ENCODE measurements at regions not wholly inside any gene's neighbourhood (a gene's known extent, or its start where the extent isn't known, plus 50 kb on each side); places are given as distances from the start of the nearest gene placed in this dataset.
A peak's percentile ranks its signal among the peaks of the same experiment; 100 is the strongest.

DNA sequence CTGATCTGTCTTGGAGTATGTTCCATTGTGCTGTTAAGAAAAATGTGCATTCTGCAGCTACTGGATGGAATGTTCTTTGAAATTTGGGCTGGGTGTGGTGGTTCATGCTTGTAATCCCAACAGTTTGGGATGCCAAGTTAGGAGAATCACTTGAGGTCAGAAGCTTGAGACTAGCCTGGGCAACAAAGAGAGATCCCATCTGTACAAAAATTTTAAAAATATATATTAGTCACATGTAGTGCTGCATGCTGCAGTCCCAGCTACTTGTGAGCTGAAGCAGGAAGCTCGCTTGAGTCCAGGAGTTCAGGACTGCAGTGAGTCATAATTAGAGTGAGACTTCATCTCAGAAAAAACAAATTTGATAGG is 62.8 kb upstream of the PLSCR4 start:
- no peak for DNase-seq
- TF ChIP-seq EP300 (IDR thresholded peaks at IDR 0.05) (no peak), POLR2AphosphoS5 (IDR thresholded peaks at IDR 0.05) (no peak), POLR2A (IDR thresholded peaks at IDR 0.05) (no peak)
- TF ChIP-seq, protein P1, sequence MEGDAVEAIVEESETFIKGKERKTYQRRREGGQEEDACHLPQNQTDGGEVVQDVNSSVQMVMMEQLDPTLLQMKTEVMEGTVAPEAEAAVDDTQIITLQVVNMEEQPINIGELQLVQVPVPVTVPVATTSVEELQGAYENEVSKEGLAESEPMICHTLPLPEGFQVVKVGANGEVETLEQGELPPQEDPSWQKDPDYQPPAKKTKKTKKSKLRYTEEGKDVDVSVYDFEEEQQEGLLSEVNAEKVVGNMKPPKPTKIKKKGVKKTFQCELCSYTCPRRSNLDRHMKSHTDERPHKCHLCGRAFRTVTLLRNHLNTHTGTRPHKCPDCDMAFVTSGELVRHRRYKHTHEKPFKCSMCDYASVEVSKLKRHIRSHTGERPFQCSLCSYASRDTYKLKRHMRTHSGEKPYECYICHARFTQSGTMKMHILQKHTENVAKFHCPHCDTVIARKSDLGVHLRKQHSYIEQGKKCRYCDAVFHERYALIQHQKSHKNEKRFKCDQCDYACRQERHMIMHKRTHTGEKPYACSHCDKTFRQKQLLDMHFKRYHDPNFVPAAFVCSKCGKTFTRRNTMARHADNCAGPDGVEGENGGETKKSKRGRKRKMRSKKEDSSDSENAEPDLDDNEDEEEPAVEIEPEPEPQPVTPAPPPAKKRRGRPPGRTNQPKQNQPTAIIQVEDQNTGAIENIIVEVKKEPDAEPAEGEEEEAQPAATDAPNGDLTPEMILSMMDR (IDR thresholded peaks at IDR 0.05), result no peak
- no peaks in the 10 kb centered on the region for H3K36me3 ChIP-seq
- no peaks in the 10 kb centered on the region for H3K27me3 ChIP-seq
- H3K9me3 ChIP-seq, result no peaks in the 10 kb centered on the region
- H3K4me1 ChIP-seq, result peaks cover 0 to under 1% (median 0%) of the 10 kb centered on the region in 4 donors
- intact Hi-C loops (cut with DNase I), result no loop called here
- H3K27ac ChIP-seq, result peak overlapping the region in 2 of 4 donors; percentile 15 to 32
- 62 to 73% methylated on average over 1 of the region's 1 CpG for WGBS, 2 donors
- no peak overlapping the region for H3K4me3 ChIP-seq

DNA sequence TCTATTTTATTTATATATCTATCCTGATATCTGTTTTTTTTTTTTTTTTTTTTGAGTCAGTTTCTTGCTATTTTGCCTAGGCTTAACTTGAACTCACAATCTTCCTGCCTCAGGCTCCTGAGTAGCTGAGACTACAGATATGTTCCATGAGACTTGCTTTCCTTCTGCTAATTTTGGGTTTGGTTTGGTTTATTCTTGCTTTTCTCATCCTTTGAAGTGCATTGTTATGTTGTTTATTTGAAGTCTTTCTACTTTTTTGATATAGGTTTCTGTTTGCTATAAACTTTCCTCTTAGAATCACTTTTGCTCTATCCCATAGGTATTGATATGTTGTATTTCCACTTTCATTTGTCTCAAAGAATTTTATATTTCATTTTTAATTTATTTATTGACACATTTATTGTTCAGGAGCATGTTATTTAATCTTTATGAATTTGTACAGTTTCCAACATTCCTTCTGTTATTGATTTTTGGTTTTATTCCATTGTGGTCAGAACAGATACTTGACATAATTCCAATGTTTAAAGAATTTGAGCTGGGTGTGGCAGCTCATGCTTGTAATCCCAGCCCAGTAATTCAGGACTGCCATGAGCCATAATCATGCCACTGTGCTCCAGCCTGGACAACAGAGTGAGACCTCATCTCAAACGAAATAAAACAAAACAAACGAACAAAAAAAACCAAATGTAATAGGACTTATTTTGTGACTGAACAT is 62.3 kb upstream of the PLSCR4 start:
- peak overlapping the region in 2 of 4 donors; percentile 15 to 32 for H3K27ac ChIP-seq
- intact Hi-C loops (cut with DNase I), result no loop called here
- TF ChIP-seq, protein P1 (IDR thresholded peaks at IDR 0.05), result no peak
- no peak for TF ChIP-seq EP300 (IDR thresholded peaks at IDR 0.05)
- no peak for TF ChIP-seq POLR2AphosphoS5 (IDR thresholded peaks at IDR 0.05)
- no peak for TF ChIP-seq POLR2A (IDR thresholded peaks at IDR 0.05)

DNA sequence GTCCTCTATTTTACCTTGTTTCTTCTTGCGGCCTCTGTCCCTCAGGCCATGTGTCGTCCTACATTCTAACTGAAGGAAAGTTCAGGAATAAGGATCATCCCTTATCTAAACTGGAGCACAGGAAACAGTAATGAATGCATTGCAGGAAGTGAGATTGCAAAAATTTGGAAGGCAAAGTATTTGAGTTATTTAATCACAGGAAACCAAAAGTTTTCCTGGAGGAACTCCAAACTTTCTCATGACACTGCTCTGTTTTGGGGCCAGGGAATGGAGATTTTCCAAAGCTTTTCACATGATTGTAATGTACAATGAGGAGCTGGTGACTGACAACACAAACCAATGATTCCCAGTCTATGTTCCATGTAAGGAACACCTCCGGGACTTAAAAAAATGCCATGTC is 57.8 kb upstream of the PLSCR4 start:
- Histone ChIP-seq H3K9me3 (no peaks in the 10 kb centered on the region), H3K4me1 (peaks cover 0 to 13% (median 6%) of the 10 kb centered on the region in 4 donors), H3K4me3 (no peak overlapping the region), H3K36me3 (no peaks in the 10 kb centered on the region), H3K27ac (peak overlapping the region in 3 of 4 donors; percentile 5 to 53 (median 11)), H3K27me3 (no peaks in the 10 kb centered on the region)
- WGBS, 2 donors, result 62 to 81% methylated on average over 3 of the region's 3 CpGs
- TF ChIP-seq, protein P1 (IDR thresholded peaks at IDR 0.05), result no peak
- TF ChIP-seq POLR2AphosphoS5 (IDR thresholded peaks at IDR 0.05), result peak in 3 of 4 donors; percentile 22 to 26 (median 26)
- no peak for DNase-seq
- intact Hi-C loops (cut with DNase I), result no loop called here

More for the DNA sequence above, 62.3 kb upstream of the PLSCR4 start:
- Histone ChIP-seq H3K4me3 (no peak overlapping the region), H3K27me3 (no peaks in the 10 kb centered on the region), H3K4me1 (peaks cover 0 to 5% (median 2%) of the 10 kb centered on the region in 4 donors), H3K9me3 (no peaks in the 10 kb centered on the region), H3K36me3 (no peaks in the 10 kb centered on the region)
- WGBS, 2 donors, result 14 to 64% methylated on average over 2 of the region's 2 CpGs
- no peak for DNase-seq

DNA sequence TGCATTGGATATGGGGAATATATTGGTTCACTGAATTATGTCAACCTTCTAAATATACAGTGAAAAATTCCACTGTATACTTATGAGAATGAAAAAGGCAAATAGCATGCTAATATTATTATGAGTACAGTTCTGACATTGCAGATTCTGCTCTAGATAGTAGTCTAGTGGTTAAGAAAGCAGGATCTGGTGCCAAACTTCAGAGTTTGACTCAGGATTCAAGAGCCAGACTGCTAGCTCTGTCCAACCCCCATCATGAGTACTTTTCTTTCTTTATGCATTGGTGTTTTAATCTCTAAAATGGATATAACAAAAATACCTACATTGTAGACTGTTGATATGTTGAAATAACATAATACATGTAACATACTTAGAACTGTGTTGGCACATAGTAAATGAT is 57.3 kb upstream of the PLSCR4 start:
- Histone ChIP-seq H3K4me3 (no peak overlapping the region), H3K27ac (peak overlapping the region in 3 of 4 donors; percentile 5 to 53 (median 11)), H3K4me1 (peaks cover 0 to 13% (median 6%) of the 10 kb centered on the region in 4 donors), H3K27me3 (no peaks in the 10 kb centered on the region), H3K36me3 (no peaks in the 10 kb centered on the region), H3K9me3 (no peaks in the 10 kb centered on the region)
- TF ChIP-seq POLR2AphosphoS5 (IDR thresholded peaks at IDR 0.05) (no peak), POLR2A (IDR thresholded peaks at IDR 0.05) (no peak), EP300 (IDR thresholded peaks at IDR 0.05) (no peak)
- TF ChIP-seq, protein P1 (IDR thresholded peaks at IDR 0.05), result no peak
- DNase-seq, result no peak
- intact Hi-C loops (cut with DNase I), result no loop called here

DNA sequence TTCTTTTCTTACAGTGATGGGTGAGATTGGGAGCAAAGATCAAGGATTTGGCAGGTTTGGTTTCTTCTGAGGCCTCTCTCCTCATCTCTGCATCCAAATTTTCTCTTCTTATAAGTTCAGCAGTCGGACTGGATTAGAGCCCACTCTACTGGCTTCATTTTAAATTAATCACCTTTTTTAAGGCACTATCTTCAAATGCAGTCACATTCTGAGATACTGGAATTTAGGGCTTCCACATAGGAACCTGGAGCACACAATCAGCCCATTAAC is 56.5 kb upstream of the PLSCR4 start:
- 84 to 93% methylated on average over 1 of the region's 1 CpG for WGBS, 2 donors
- TF ChIP-seq POLR2AphosphoS5 (IDR thresholded peaks at IDR 0.05), result no peak
- TF ChIP-seq, protein P1 (IDR thresholded peaks at IDR 0.05), result no peak
- no peak for TF ChIP-seq POLR2A (IDR thresholded peaks at IDR 0.05)
- no peak for TF ChIP-seq EP300 (IDR thresholded peaks at IDR 0.05)
- H3K27ac ChIP-seq, result no peak overlapping the region
- H3K4me3 ChIP-seq, result no peak overlapping the region
- H3K4me1 ChIP-seq, result peaks cover 0 to 13% (median 6%) of the 10 kb centered on the region in 4 donors
- H3K36me3 ChIP-seq, result no peaks in the 10 kb centered on the region
- intact Hi-C loops (cut with DNase I), result no loop called here
- no peak for DNase-seq
- no peaks in the 10 kb centered on the region for H3K9me3 ChIP-seq
- H3K27me3 ChIP-seq, result no peaks in the 10 kb centered on the region

Data from sigmoid colon (tissue), 6 donors.